Lung (tissue), 11 donors: ENCODE measurements at regions not wholly inside any gene's neighbourhood (a gene's known extent, or its start where the extent isn't known, plus 50 kb on each side); places are given as distances from the start of the nearest gene placed in this dataset.

Experiments
- ATAC-seq: fragments of 200-7000 bp; cut with Tn5 transposase; one replicate; pipeline ENCODE4 v1.9.1; 2020; ENCODE audit warnings: moderate number of reproducible peaks; ENCODE audit not compliant: insufficient read depth, low FRiP score
- DNase-seq, 3 donors: peaks; one replicate each; pipeline ENCODE4 v3.0.0-alpha.2; 2013 to 2017
- H3K27ac ChIP-seq, 2 donors: one replicate each; pipeline ENCODE4 v1.5.1; 2013; ENCODE audit warnings: mild to moderate bottlenecking in 2 of 2, moderate library complexity in 2 of 2, control low read depth in 1 of 2, inconsistent platforms in 1 of 2, low read depth in 1 of 2, low read length in 1 of 2
- H3K27me3 ChIP-seq, 3 donors: one replicate each; pipeline ENCODE4 v1.5.1; 2013; ENCODE audit warnings: low read length in 2 of 3; ENCODE audit not compliant: control insufficient read depth in 3 of 3, insufficient read depth in 3 of 3
- H3K36me3 ChIP-seq, 4 donors: one replicate each; pipeline ENCODE4 v1.5.1; 2013; ENCODE audit warnings: low read length in 4 of 4, mild to moderate bottlenecking in 1 of 4, moderate library complexity in 1 of 4; ENCODE audit not compliant: control insufficient read depth in 4 of 4, insufficient read depth in 4 of 4
- H3K4me1 ChIP-seq, 5 donors: one replicate each; pipeline ENCODE4 v1.5.1; 2013; ENCODE audit warnings: low read length in 5 of 5, mild to moderate bottlenecking in 2 of 5, moderate library complexity in 1 of 5; ENCODE audit not compliant: control insufficient read depth in 5 of 5, insufficient read depth in 5 of 5
- H3K4me3 ChIP-seq: one replicate; pipeline ENCODE4 v1.5.1; 2013; ENCODE audit warnings: mild to moderate bottlenecking, control low read depth, moderate library complexity
- H3K9ac ChIP-seq, 2 donors: one replicate each; pipeline ENCODE4 v1.5.1; 2013; ENCODE audit warnings: low read length in 2 of 2, control low read depth in 1 of 2; ENCODE audit not compliant: insufficient read depth in 1 of 2
- H3K9me3 ChIP-seq, 4 donors: one replicate each; pipeline ENCODE4 v1.5.1; 2013; ENCODE audit warnings: low read length in 3 of 4, mild to moderate bottlenecking in 1 of 4, moderate library complexity in 1 of 4; ENCODE audit not compliant: control insufficient read depth in 4 of 4, insufficient read depth in 3 of 4
- CTCF ChIP-seq: IDR thresholded peaks from 2 replicates; pipeline ENCODE4 v1.5.1; 2012; ENCODE audit warnings: mild to moderate bottlenecking; ENCODE audit errors: control extremely low read depth, extremely low read depth
- WGBS, 2 donors: extraction: QIAGEN DNeasy Blood & Tissue Kit; methylation state at CpG; one replicate each; pipeline ENCODE4 v1.1.7; 2013; 5-methylcytosine and 5-hydroxymethylcytosine counted together
- donor health status: control.
- donor health status: control.
- donor health status: Bipolar disorder and iron deficiency.
- donor health status: healthy.
- donor health status: DM: yes; HTN: yes; CAD: no.

GRCh38 chr17:52213451-52213850 lies 54.9 kb upstream of the CA10 start:
- WGBS, 2 donors, result 31 to 50% methylated on average over 3 of the region's 3 CpGs

GRCh38 chr17:52212851-52213250 lies 54.3 kb upstream of the CA10 start:
- H3K9ac ChIP-seq, result no peak overlapping the region
- ATAC-seq (no peak), DNase-seq (no peak)
- no peak overlapping the region for H3K27ac ChIP-seq
- H3K36me3 ChIP-seq, result no peaks in the 10 kb centered on the region
- H3K9me3 ChIP-seq, result no peaks in the 10 kb centered on the region
- no peak for TF ChIP-seq CTCF
- H3K27me3 ChIP-seq, result no peaks in the 10 kb centered on the region
- no peak overlapping the region for H3K4me3 ChIP-seq
- no peaks in the 10 kb centered on the region for H3K4me1 ChIP-seq

More at GRCh38 chr17:52213451-52213850, 54.9 kb upstream of the CA10 start:
- no peaks in the 10 kb centered on the region for H3K36me3 ChIP-seq
- DNase-seq (no peak), ATAC-seq (no peak)
- H3K27ac ChIP-seq, result no peak overlapping the region
- H3K9me3 ChIP-seq, result no peaks in the 10 kb centered on the region
- H3K4me1 ChIP-seq, result no peaks in the 10 kb centered on the region
- H3K4me3 ChIP-seq, result no peak overlapping the region
- TF ChIP-seq CTCF, result no peak
- no peaks in the 10 kb centered on the region for H3K27me3 ChIP-seq
- no peak overlapping the region for H3K9ac ChIP-seq

GRCh38 chr17:52209507-52209906 lies 51.0 kb upstream of the CA10 start:
- no peak for DNase-seq
- no peak for TF ChIP-seq CTCF
- Histone ChIP-seq H3K9ac (no peak overlapping the region), H3K27me3 (no peaks in the 10 kb centered on the region), H3K9me3 (no peaks in the 10 kb centered on the region), H3K4me1 (no peaks in the 10 kb centered on the region), H3K36me3 (no peaks in the 10 kb centered on the region), H3K27ac (no peak overlapping the region), H3K4me3 (no peak overlapping the region)
- no peak for ATAC-seq
